Smooth muscle cell (in vitro differentiated cells): ENCODE measurements at regions not wholly inside any gene's neighbourhood (a gene's known extent, or its start where the extent isn't known, plus 50 kb on each side); places are given as distances from the start of the nearest gene placed in this dataset.
"Not testable (repeated sequence)": the region's sequence is repeated elsewhere in the genome, so short reads cannot be mapped to it uniquely, and the experiment has no call there.

ENCODE experiments used
- DNase-seq: peaks from one replicate; lab custom pipeline; 2025; ENCODE audit not compliant: unreplicated experiment; lab: John Stamatoyannopoulos, UW
- H2AFZ ChIP-seq: fragments of 200-600 bp; sonication (generic); 2 replicates; pipeline ENCODE4 v1.6.0; 2016; ENCODE audit warnings: antibody characterized with exemption, low read depth, mild to moderate bottlenecking
- H3F3A ChIP-seq: fragments of 200-600 bp; sonication (generic); 2 replicates; pipeline ENCODE4 v1.6.0; 2017; ENCODE audit warnings: antibody characterized with exemption, low read depth
- H3K27ac ChIP-seq: fragments of 200-600 bp; sonication (generic); 2 replicates; pipeline ENCODE4 v1.5.1; 2016; ENCODE audit warnings: low read depth, mild to moderate bottlenecking
- H3K27me3 ChIP-seq: fragments of 200-600 bp; sonication (generic); 2 replicates; pipeline ENCODE4 v1.6.1; 2016; ENCODE audit warnings: low read depth, mild to moderate bottlenecking
- H3K36me3 ChIP-seq: fragments of 200-600 bp; sonication (generic); 2 replicates; pipeline ENCODE4 v1.5.1; 2016; ENCODE audit warnings: low read depth
- H3K4me1 ChIP-seq: fragments of 200-600 bp; sonication (generic); 2 replicates; pipeline ENCODE4 v1.5.1; 2016; ENCODE audit warnings: low read depth
- H3K4me2 ChIP-seq: fragments of 200-600 bp; sonication (generic); 2 replicates; pipeline ENCODE4 v1.6.0; 2016; ENCODE audit warnings: mild to moderate bottlenecking
- H3K4me3 ChIP-seq: fragments of 200-600 bp; sonication (generic); 2 replicates; pipeline ENCODE4 v1.5.1; 2016; ENCODE audit warnings: mild to moderate bottlenecking
- H3K79me2 ChIP-seq: fragments of 200-600 bp; sonication (generic); 2 replicates; pipeline ENCODE4 v1.6.0; 2016; ENCODE audit warnings: low read depth, mild to moderate bottlenecking
- H3K9ac ChIP-seq: fragments of 200-600 bp; sonication (generic); 2 replicates; pipeline ENCODE4 v1.6.0; 2016; ENCODE audit warnings: low read depth
- H3K9me3 ChIP-seq: fragments of 200-600 bp; sonication (generic); replicated peaks from 2 replicates; pipeline ENCODE4 v1.5.1; 2016; ENCODE audit warnings: low read depth
- H4K20me1 ChIP-seq: fragments of 200-600 bp; sonication (generic); 2 replicates; pipeline ENCODE4 v1.6.0; 2016; ENCODE audit warnings: low read depth
- WGBS: methylation state at CpG from one replicate; pipeline ENCODE4 v1.1.7; 2016; ENCODE audit warnings: low lambda C conversion rate; 5-methylcytosine and 5-hydroxymethylcytosine counted together
- TF ChIP-seq, protein P1 (sequence below): fragments of 200-600 bp; sonication (generic); IDR thresholded peaks from 2 replicates; pipeline ENCODE4 v1.5.1; 2017; ENCODE audit warnings: borderline replicate concordance, mild to moderate bottlenecking, antibody characterized with exemption; ENCODE audit not compliant: insufficient read depth, poor library complexity, severe bottlenecking

DNA sequence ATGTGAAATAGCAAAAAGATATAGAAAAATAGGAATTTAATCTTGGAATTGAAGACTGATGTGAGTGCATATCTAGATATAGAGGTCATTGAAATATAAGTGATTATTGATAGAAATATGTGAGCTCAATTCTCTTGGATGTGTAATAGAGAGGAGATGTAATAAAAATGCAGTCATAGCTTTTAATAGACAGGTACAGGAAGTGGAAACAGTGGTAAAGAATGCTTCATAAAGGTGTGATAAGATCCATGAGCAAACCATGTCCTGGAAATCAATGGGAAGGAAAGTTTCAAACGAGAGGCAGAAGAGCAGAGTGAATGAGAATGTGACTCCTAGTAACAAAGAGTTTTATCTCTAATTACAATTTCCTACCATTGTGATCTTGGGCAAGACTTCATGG, 634.7 kb upstream of the ZNF804A start:
- Histone ChIP-seq H3K9me3 (no peaks in the 10 kb centered on the region), H3K36me3 (no peaks in the 10 kb centered on the region), H2AFZ (no peak overlapping the region), H4K20me1 (no peaks in the 10 kb centered on the region), H3K9ac (no peak overlapping the region), H3K4me1 (no peaks in the 10 kb centered on the region), H3K4me2 (no peak overlapping the region), H3K4me3 (no peak overlapping the region), H3F3A (no peaks in the 10 kb centered on the region), H3K27ac (no peak overlapping the region), H3K79me2 (no peaks in the 10 kb centered on the region), H3K27me3 (no peaks in the 10 kb centered on the region)
- TF ChIP-seq, protein P1, sequence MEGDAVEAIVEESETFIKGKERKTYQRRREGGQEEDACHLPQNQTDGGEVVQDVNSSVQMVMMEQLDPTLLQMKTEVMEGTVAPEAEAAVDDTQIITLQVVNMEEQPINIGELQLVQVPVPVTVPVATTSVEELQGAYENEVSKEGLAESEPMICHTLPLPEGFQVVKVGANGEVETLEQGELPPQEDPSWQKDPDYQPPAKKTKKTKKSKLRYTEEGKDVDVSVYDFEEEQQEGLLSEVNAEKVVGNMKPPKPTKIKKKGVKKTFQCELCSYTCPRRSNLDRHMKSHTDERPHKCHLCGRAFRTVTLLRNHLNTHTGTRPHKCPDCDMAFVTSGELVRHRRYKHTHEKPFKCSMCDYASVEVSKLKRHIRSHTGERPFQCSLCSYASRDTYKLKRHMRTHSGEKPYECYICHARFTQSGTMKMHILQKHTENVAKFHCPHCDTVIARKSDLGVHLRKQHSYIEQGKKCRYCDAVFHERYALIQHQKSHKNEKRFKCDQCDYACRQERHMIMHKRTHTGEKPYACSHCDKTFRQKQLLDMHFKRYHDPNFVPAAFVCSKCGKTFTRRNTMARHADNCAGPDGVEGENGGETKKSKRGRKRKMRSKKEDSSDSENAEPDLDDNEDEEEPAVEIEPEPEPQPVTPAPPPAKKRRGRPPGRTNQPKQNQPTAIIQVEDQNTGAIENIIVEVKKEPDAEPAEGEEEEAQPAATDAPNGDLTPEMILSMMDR, result no peak
- WGBS, result 69% methylated on average over 1 of the region's 1 CpG
- no peak for DNase-seq

- DNase-seq, result no peak
- Histone ChIP-seq H3K9ac (no peak overlapping the region), H3K27ac (no peak overlapping the region), H4K20me1 (no peaks in the 10 kb centered on the region), H3K4me2 (no peak overlapping the region), H3K27me3 (no peaks in the 10 kb centered on the region), H3K4me1 (no peaks in the 10 kb centered on the region), H3K9me3 (no peaks in the 10 kb centered on the region), H3F3A (no peaks in the 10 kb centered on the region), H3K4me3 (no peak overlapping the region), H3K36me3 (no peaks in the 10 kb centered on the region), H2AFZ (no peak overlapping the region), H3K79me2 (no peaks in the 10 kb centered on the region)
- TF ChIP-seq, protein P1, result no peak
- WGBS, result 93% methylated on average over 1 of the region's 1 CpG
Measured at GRCh38 chr2:183964565-183964964, 633.8 kb upstream of the ZNF804A start.

DNA sequence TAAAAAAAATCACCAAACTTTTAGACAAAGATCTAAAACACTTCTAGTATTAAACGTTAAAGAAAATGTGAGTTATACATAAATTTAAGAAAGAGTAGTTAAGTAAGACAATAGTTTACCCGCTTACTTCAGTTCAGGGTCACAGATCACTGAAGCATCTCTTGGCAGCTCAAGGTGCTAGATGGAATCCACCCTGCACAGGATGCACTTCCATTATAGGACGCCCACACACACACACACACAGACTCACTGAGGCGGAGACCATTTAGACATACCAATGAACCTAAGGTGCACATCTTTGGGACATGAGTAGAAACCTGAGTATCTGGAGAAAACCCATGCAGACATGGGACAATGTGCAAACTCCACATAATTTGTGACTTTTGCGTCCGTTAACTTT, 630.6 kb upstream of the ZNF804A start:
- Histone ChIP-seq H3K79me2 (no peaks in the 10 kb centered on the region), H3K9me3 (no peaks in the 10 kb centered on the region), H4K20me1 (no peaks in the 10 kb centered on the region), H3K9ac (no peak overlapping the region), H3K36me3 (no peaks in the 10 kb centered on the region), H3F3A (no peaks in the 10 kb centered on the region), H3K27me3 (no peaks in the 10 kb centered on the region), H3K4me1 (no peaks in the 10 kb centered on the region), H3K27ac (no peak overlapping the region), H2AFZ (no peak overlapping the region), H3K4me2 (no peak overlapping the region), H3K4me3 (no peak overlapping the region)
- 93% methylated on average over 6 of the region's 6 CpGs for WGBS
- DNase-seq, result no peak
- TF ChIP-seq, protein P1, result no peak

GRCh38 chr2:183975676-183976075, 622.7 kb upstream of the ZNF804A start:
- not testable (repeated sequence) for H3K27me3 ChIP-seq, DNase-seq, H3K79me2 ChIP-seq, H4K20me1 ChIP-seq, H3K9ac ChIP-seq, H3K4me1 ChIP-seq, H3K4me3 ChIP-seq, H2AFZ ChIP-seq, H3K27ac ChIP-seq, H3F3A ChIP-seq, H3K9me3 ChIP-seq, H3K4me2 ChIP-seq, H3K36me3 ChIP-seq
- 89% methylated on average over 8 of the region's 8 CpGs for WGBS
